Testis (tissue), 2 donors: ENCODE measurements at regions not wholly inside any gene's neighbourhood (a gene's known extent, or its start where the extent isn't known, plus 50 kb on each side); places are given as distances from the start of the nearest gene placed in this dataset.

ENCODE experiments used
- DNase-seq: peaks from one replicate; pipeline ENCODE4 v3.0.0-alpha.2; 2019
- H3K27ac ChIP-seq, 2 donors: fragments of 200-600 bp; sonication (generic); one replicate each; pipeline ENCODE4 v1.5.1; 2019
- H3K27me3 ChIP-seq: fragments of 200-600 bp; sonication (generic); one replicate; pipeline ENCODE4 v1.5.1; 2019
- H3K36me3 ChIP-seq: fragments of 200-600 bp; sonication (generic); one replicate; pipeline ENCODE4 v1.5.1; 2017; ENCODE audit warnings: low read depth; ENCODE audit errors: missing control alignments
- H3K4me1 ChIP-seq: fragments of 200-600 bp; sonication (generic); one replicate; pipeline ENCODE4 v1.5.1; 2019
- H3K4me3 ChIP-seq, 2 donors: fragments of 200-600 bp; sonication (generic); one replicate each; pipeline ENCODE4 v1.5.1; 2017 to 2019
- H3K9me3 ChIP-seq: fragments of 200-600 bp; sonication (generic); one replicate; pipeline ENCODE4 v1.5.1; 2017
- CTCF ChIP-seq, 3 experiments: fragments of 450-650 bp in 2 of 3; fragments of 200-600 bp in 1 of 3; sonication (generic) in 1 of 3; IDR thresholded peaks; one replicate each; pipeline ENCODE4 v1.5.1; 2016 to 2019; ENCODE audit warnings: antibody characterized with exemption in 3 of 3, mild to moderate bottlenecking in 2 of 3, moderate library complexity in 1 of 3
- POLR2A ChIP-seq: fragments of 450-650 bp; IDR thresholded peaks from one replicate; pipeline ENCODE4 v1.6.1; 2017; ENCODE audit warnings: antibody characterized with exemption, mild to moderate bottlenecking, moderate library complexity
- WGBS, 2 donors: methylation state at CpG; one replicate each; pipeline ENCODE4 v1.1.5; 2018; 5-methylcytosine and 5-hydroxymethylcytosine counted together
- intact Hi-C: fragments of 100-400 bp; cut with DNase I; formaldehyde crosslinking; loops from one replicate; pipeline ENCODE4 v1.15.1; 2023; ENCODE audit warnings: low total_unique reads

- peak overlapping the region; percentile 77 to 84 for H3K27ac ChIP-seq
- H3K4me3 ChIP-seq: peak overlapping the region in 1 of 2 donors; percentile 2
- H3K9me3 ChIP-seq: no peaks in the 10 kb centered on the region
- intact Hi-C loops: no loop called here
- no peaks in the 10 kb centered on the region for H3K36me3 ChIP-seq
- no peaks in the 10 kb centered on the region for H3K27me3 ChIP-seq
- no peak for TF ChIP-seq POLR2A
- no peak for TF ChIP-seq CTCF (IDR thresholded peaks at IDR 0.05)
- 38 to 44% methylated on average over 16 to 19 of the region's 19 CpGs for WGBS, 2 donors
- peak; percentile 65 for DNase-seq
- peaks cover 54% of the 10 kb centered on the region for H3K4me1 ChIP-seq
Measured at GRCh38 chr2:120820263-120820952, 84.7 kb downstream of the GLI2 start.

GRCh38 chr2:120820953-120821279, 85.2 kb downstream of the GLI2 start:
- 44 to 45% methylated on average over 8 to 10 of the region's 10 CpGs for WGBS, 2 donors
- Histone ChIP-seq H3K4me3 (no peak overlapping the region), H3K4me1 (peaks cover 59% of the 10 kb centered on the region), H3K27me3 (no peaks in the 10 kb centered on the region), H3K27ac (peak overlapping the region; percentile 77 to 84), H3K9me3 (no peaks in the 10 kb centered on the region), H3K36me3 (no peaks in the 10 kb centered on the region)
- peak; percentile 79 for DNase-seq
- intact Hi-C loops: no loop called here
- TF ChIP-seq POLR2A (no peak), CTCF (IDR thresholded peaks at IDR 0.05) (no peak)

- TF ChIP-seq POLR2A: no peak
- TF ChIP-seq CTCF (IDR thresholded peaks at IDR 0.05): no peak
- Histone ChIP-seq H3K27ac (peak overlapping the region; percentile 52 to 77), H3K4me1 (peaks cover 65% of the 10 kb centered on the region), H3K27me3 (no peaks in the 10 kb centered on the region), H3K36me3 (no peaks in the 10 kb centered on the region), H3K4me3 (no peak overlapping the region), H3K9me3 (no peaks in the 10 kb centered on the region)
- intact Hi-C loops: no loop called here
- peak; percentile 54 for DNase-seq
- 69 to 77% methylated on average over 9 to 15 of the region's 15 CpGs for WGBS, 2 donors
Measured at GRCh38 chr2:120821446-120822160, 85.9 kb downstream of the GLI2 start.

GRCh38 chr2:120822933-120823332, 87.3 kb downstream of the GLI2 start:
- intact Hi-C loops: no loop called here

More at GRCh38 chr2:120822933-120823332, 87.3 kb downstream of the GLI2 start:
- DNase-seq: no peak
- Histone ChIP-seq H3K36me3 (no peaks in the 10 kb centered on the region), H3K4me3 (no peak overlapping the region), H3K27ac (no peak overlapping the region), H3K9me3 (no peaks in the 10 kb centered on the region), H3K4me1 (peaks cover 59% of the 10 kb centered on the region), H3K27me3 (no peaks in the 10 kb centered on the region)
- 93 to 94% methylated on average over 11 of the region's 11 CpGs for WGBS, 2 donors
- no peak for TF ChIP-seq POLR2A
- no peak for TF ChIP-seq CTCF (IDR thresholded peaks at IDR 0.05)
